GM10266 (cell line): ENCODE measurements at regions not wholly inside any gene's neighbourhood (a gene's known extent, or its start where the extent isn't known, plus 50 kb on each side); places are given as distances from the start of the nearest gene placed in this dataset.
"Not testable (repeated sequence)": the region's sequence is repeated elsewhere in the genome, so short reads cannot be mapped to it uniquely, and the experiment has no call there.

Experiments used
- DNase-seq: peaks from one replicate; pipeline ENCODE4 v3.0.0; 2012; ENCODE audit errors: extremely low spot score
- CTCF ChIP-seq: IDR thresholded peaks from 2 replicates; pipeline ENCODE4 v1.5.1; 2012; ENCODE audit warnings: mild to moderate bottlenecking, low read depth; ENCODE audit not compliant: control insufficient read depth, insufficient read depth; ENCODE audit errors: missing control alignments

DNA sequence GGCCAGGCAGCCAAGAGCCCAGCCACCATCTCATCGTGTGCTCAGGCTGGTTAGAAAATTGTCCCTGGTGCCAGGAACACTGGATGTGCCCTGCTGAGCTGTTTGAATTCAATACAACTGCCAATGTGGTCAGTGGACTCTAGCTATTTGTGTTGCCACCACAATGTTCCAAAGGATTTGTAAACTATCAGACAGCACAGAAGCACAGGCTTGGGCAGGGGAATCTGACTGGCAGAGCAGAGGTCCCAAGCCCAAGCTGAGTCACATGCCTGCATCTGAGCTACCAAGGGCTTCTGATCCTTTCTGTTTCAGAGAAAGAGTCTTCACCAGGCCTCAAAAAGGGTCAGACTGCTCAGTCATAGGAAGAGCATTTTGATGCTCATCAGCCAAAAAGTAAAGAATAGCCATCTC, 232.1 kb upstream of the SEMA3C start:
- DNase-seq: no peak
- no peak for TF ChIP-seq CTCF

GRCh38 chr7:81143856-81144255, 225.0 kb upstream of the SEMA3C start:
- no peak for DNase-seq
- TF ChIP-seq CTCF: no peak

- DNase-seq: not testable (repeated sequence)
Observed at GRCh38 chr7:81141257-81142205, 222.7 kb upstream of the SEMA3C start.

DNA sequence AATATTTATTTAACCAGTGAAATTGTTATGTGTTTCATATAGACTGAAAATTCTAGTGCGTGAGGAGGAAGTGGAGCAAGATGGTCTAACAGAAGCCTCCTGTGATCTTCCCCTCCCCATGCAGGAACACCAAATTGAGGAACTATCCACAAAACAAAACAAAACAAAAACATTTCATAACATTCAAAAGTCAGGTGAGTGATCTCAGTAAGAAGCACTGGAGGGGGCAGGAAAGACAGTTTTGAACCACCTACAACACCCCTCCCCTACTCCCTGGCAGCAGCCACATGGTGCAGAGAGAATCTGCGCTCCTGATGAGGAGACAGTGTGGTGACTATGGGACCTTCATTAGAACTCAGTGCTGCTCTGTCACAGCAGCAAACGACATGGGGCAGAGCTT, 221.9 kb upstream of the SEMA3C start:
- TF ChIP-seq CTCF: no peak
- DNase-seq: peak; percentile 12

DNA sequence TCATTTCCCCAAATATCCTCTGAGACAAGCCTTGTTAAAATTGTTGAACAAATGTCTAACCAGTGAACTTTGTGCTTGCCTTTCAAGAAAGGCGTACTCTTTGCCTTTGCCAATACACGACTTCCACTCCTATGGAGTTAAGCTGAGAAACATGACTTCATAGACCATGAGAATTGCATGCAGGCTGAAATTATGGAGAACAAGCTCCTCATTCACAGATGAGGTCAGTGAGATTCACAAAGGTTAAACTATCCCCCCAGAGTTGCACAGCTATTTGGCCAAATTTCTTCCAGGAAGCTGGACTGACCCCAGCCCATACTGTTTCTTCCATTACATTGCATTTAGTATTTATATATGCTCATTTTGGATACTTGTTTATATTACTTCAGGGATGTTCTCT, 221.4 kb upstream of the SEMA3C start:
- no peak for TF ChIP-seq CTCF
- DNase-seq: no peak

GRCh38 chr7:81138870-81139269, 220.0 kb upstream of the SEMA3C start:
- no peak for TF ChIP-seq CTCF
- DNase-seq: no peak

DNA sequence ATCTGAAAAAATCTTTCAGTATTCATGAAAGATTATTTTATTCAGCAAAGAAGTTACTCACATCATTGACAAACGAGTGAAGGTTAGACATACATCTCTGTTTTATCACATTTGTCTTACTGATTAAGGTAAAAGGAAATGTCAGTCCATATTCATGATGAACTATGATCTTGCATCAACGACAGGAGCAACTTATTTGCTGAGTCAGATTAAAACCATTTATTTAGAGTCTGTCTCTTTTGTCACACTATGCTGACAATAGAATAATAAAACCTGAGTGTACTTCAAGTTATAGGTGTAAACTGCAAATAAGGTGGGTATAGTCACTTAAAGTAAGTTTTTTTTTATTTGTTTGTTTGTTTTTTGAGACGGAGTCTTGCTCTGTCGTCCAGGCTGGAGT, 216.5 kb upstream of the SEMA3C start:
- TF ChIP-seq CTCF: no peak
- no peak for DNase-seq
